GM19468 (cell line): ENCODE measurements at regions not wholly inside any gene's neighbourhood (a gene's known extent, or its start where the extent isn't known, plus 50 kb on each side); places are given as distances from the start of the nearest gene placed in this dataset.
"Not testable (repeated sequence)": the region's sequence is repeated elsewhere in the genome, so short reads cannot be mapped to it uniquely, and the experiment has no call there.

ENCODE experiments used
- ATAC-seq: cut with Tn5 transposase; IDR thresholded peaks from one replicate; pipeline ENCODE4 v1.9.1; 2021; ENCODE audit warnings: mild to moderate bottlenecking, moderate library complexity, moderate number of reproducible peaks; ENCODE audit not compliant: unreplicated experiment; ENCODE audit errors: extremely low read depth

GRCh38 chr3:16765661-16766060 lies 119.1 kb upstream of the PLCL2 start:
- ATAC-seq: no peak

GRCh38 chr3:16767006-16767405 lies 117.7 kb upstream of the PLCL2 start:
- no peak for ATAC-seq

GRCh38 chr3:16768014-16768413 lies 116.7 kb upstream of the PLCL2 start:
- ATAC-seq: no peak

GRCh38 chr3:16768956-16769355 lies 115.8 kb upstream of the PLCL2 start:
- ATAC-seq: no peak

GRCh38 chr3:16769525-16769924 lies 115.2 kb upstream of the PLCL2 start:
- no peak for ATAC-seq

- ATAC-seq: no peak
Observed at GRCh38 chr3:16770021-16770420, 114.7 kb upstream of the PLCL2 start.

GRCh38 chr3:16770792-16771191 lies 114.0 kb upstream of the PLCL2 start:
- ATAC-seq: no peak

- not testable (repeated sequence) for ATAC-seq
Observed at GRCh38 chr3:16773594-16773993, 111.2 kb upstream of the PLCL2 start.

GRCh38 chr3:16774536-16774935 lies 110.2 kb upstream of the PLCL2 start:
- not testable (repeated sequence) for ATAC-seq

GRCh38 chr3:16784973-16785372 lies 99.8 kb upstream of the PLCL2 start:
- ATAC-seq: no peak

- no peak for ATAC-seq
Observed at GRCh38 chr3:16785465-16785864, 99.3 kb upstream of the PLCL2 start.

GRCh38 chr3:16788440-16789056 lies 96.2 kb upstream of the PLCL2 start:
- no peak for ATAC-seq

GRCh38 chr3:16789344-16790120 lies 95.2 kb upstream of the PLCL2 start:
- ATAC-seq: no peak

- no peak for ATAC-seq
Observed at GRCh38 chr3:16790432-16791400, 94.0 kb upstream of the PLCL2 start.

- ATAC-seq: no peak
Observed at GRCh38 chr3:16793321-16793720, 91.4 kb upstream of the PLCL2 start.

GRCh38 chr3:16794257-16794656 lies 90.5 kb upstream of the PLCL2 start:
- no peak for ATAC-seq

GRCh38 chr3:16795581-16795980 lies 89.2 kb upstream of the PLCL2 start:
- no peak for ATAC-seq

- ATAC-seq: no peak
Observed at GRCh38 chr3:16797831-16798230, 86.9 kb upstream of the PLCL2 start.

GRCh38 chr3:16798738-16799137 lies 86.0 kb upstream of the PLCL2 start:
- ATAC-seq: no peak

GRCh38 chr3:16800361-16800760 lies 84.4 kb upstream of the PLCL2 start:
- ATAC-seq: no peak

GRCh38 chr3:16801223-16801622 lies 83.5 kb upstream of the PLCL2 start:
- ATAC-seq: no peak
